D721Med (cell line): ENCODE measurements at regions not wholly inside any gene's neighbourhood (a gene's known extent, or its start where the extent isn't known, plus 50 kb on each side); places are given as distances from the start of the nearest gene placed in this dataset.

Experiments
- DNase-seq: peaks from one replicate; pipeline ENCODE4 v3.0.0; 2011; ENCODE audit warnings: low spot score; ENCODE audit not compliant: insufficient read length
- FAIRE-seq: peaks from 2 replicates; lab custom pipeline; 2011; peaks lifted over from hg19 to GRCh38; lab: Jason Lieb, UNC
- TF ChIP-seq, protein P1 (sequence below): IDR thresholded peaks from 2 replicates; pipeline ENCODE4 v1.5.1; 2012; ENCODE audit warnings: mild to moderate bottlenecking, control low read depth; ENCODE audit not compliant: insufficient read depth; ENCODE audit errors: missing control alignments

DNA sequence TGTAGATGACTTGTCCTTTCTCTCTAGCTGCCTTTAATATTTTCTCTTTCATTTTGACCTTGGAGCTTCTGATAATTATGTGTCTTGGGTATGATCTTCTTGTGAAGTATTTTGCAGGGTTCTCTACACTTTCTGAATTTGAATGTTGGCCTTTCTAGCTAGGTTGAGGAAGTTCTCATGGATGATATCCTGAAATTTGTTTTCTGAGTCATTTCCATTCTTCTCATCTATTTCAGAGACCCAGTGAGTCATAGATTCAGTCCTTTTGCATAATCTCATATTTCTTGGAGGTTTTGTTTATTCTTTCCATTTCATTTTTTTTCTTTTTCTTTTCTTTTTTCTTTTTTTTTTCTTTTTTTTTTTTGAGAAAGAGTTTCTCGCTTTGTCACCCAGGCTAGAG is 585.7 kb upstream of the PABPC4L start:
- no peak for FAIRE-seq
- no peak for DNase-seq
- TF ChIP-seq, protein P1, sequence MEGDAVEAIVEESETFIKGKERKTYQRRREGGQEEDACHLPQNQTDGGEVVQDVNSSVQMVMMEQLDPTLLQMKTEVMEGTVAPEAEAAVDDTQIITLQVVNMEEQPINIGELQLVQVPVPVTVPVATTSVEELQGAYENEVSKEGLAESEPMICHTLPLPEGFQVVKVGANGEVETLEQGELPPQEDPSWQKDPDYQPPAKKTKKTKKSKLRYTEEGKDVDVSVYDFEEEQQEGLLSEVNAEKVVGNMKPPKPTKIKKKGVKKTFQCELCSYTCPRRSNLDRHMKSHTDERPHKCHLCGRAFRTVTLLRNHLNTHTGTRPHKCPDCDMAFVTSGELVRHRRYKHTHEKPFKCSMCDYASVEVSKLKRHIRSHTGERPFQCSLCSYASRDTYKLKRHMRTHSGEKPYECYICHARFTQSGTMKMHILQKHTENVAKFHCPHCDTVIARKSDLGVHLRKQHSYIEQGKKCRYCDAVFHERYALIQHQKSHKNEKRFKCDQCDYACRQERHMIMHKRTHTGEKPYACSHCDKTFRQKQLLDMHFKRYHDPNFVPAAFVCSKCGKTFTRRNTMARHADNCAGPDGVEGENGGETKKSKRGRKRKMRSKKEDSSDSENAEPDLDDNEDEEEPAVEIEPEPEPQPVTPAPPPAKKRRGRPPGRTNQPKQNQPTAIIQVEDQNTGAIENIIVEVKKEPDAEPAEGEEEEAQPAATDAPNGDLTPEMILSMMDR = no peak

DNA sequence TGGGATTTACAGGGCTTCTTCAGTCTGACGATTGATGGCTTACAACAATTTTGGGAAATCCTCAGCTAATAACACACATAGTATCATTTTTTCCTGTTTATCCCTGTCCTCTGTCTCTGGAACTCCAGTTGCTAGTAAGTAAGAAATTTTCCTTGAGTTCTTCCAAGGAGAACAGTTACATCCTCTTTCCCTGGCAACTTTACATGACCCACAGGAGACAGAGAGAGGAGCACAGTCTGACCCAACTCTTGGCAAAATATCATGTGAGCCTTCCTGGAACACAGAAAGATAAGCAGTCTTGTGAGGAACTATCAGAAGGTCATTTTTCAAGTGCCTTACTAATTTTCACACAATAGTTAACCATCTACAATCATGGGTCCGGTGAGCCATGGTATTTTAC is 578.7 kb upstream of the PABPC4L start:
- FAIRE-seq (no peak), DNase-seq (no peak)
- TF ChIP-seq, protein P1 = no peak

- no peak for FAIRE-seq
Observed at GRCh38 chr4:134777606-134778005, 576.0 kb upstream of the PABPC4L start.

GRCh38 chr4:134773497-134774000 is 572.0 kb upstream of the PABPC4L start:
- TF ChIP-seq, protein P1 = no peak
- DNase-seq = no peak
- FAIRE-seq = no peak

More at GRCh38 chr4:134777606-134778005, 576.0 kb upstream of the PABPC4L start:
- TF ChIP-seq, protein P1 = peak; percentile 39
- no peak for DNase-seq

DNA sequence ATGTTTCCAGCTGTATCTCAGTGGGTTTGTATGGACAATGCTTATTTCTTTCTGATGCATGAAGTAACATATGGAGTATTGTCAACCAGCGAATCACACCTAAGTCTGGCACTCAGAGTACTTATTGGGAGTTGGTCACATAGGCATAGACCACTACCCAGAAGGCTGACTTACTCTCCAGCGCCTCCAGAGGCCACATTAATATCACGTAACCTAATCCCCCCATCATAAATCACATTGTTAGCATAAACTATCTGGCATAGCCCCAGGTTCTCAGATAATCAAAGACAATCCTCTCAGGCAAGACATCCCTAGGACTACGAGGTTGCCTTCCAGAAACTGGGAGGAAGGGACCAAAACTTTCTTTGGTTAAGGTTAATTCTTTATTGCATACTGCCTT is 560.5 kb upstream of the PABPC4L start:
- FAIRE-seq (no peak), DNase-seq (no peak)

DNA sequence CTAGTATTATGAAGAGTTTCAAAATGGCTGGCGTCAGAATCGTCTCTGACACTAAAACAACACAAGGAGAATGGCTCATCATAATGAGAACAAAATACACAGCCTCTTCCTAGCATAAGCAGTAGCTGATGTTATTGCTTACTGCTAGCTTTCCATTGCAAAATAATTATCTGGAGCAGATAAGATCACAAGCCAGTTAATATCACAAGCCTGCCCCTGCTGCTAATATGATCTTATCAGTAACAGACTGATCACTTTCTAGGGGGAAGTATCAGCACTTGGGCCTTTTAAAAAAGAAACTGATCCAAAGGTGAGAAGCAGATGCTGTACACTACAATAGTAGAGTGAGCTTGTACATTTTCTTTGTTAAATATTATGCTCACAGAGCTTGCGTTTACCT is 554.8 kb upstream of the PABPC4L start:
- DNase-seq (no peak), FAIRE-seq (no peak)
- TF ChIP-seq, protein P1 = no peak

More for the DNA sequence above, 560.5 kb upstream of the PABPC4L start:
- TF ChIP-seq, protein P1 = peak; percentile 30

DNA sequence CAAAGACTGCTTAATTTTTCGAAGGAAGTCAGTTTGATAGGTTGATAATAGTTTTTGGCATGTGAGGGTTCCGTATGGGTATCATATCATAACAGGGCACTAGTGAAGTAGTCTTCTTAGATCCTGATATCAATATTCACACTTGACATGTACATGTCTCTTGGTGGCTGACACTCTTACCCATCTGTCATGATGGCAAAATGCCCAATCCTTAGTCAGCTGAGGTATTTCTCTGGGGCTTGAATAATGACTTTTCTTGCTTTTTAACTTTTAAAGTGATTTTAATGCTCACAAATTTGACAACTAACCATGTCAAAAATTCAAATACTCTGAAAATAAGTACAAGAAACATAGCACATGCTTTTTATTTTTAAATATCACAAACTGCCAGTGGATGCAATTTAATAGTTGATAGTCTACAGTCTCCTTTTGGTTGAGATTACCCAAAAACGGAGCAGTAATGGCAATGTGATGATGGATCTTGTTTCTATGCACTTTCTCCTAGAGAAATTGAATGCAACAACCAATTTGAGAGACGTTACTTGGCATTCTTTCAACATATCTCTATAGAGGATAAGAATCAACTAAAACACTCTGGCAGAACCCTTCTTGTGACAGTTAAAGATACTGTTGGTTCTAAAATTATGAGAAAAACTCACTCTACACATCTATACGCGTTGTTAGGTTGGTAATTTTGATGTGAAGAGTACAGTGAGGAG is 552.9 kb upstream of the PABPC4L start:
- TF ChIP-seq, protein P1 = no peak
- no peak for FAIRE-seq
- no peak for DNase-seq
